Cardiac muscle cell (in vitro differentiated cells and primary cell): ENCODE measurements at regions not wholly inside any gene's neighbourhood (a gene's known extent, or its start where the extent isn't known, plus 50 kb on each side); places are given as distances from the start of the nearest gene placed in this dataset.

ENCODE experiments used
- DNase-seq, 2 donors: peaks; one replicate each; pipeline versions ENCODE4 v3.0.0 to v3.0.0-alpha.2; 2010 to 2017; ENCODE audit warnings: low read depth in 1 of 2, low spot score in 1 of 2
- H3K27ac ChIP-seq: fragments of 200-600 bp; sonication (generic); 2 replicates; pipeline ENCODE4 v1.5.1; 2016
- H3K27me3 ChIP-seq: fragments of 200-600 bp; sonication (generic); 2 replicates; pipeline ENCODE4 v1.6.0; 2016; ENCODE audit warnings: control low read depth
- H3K36me3 ChIP-seq: fragments of 200-600 bp; sonication (generic); 2 replicates; pipeline ENCODE4 v1.5.1; 2016; ENCODE audit warnings: control low read depth
- H3K4me1 ChIP-seq: fragments of 200-600 bp; sonication (generic); 2 replicates; pipeline ENCODE4 v1.8.1; 2017; ENCODE audit warnings: low read depth, mild to moderate bottlenecking, mixed run types
- H3K4me3 ChIP-seq: fragments of 200-600 bp; sonication (generic); 2 replicates; pipeline ENCODE4 v1.5.1; 2016; ENCODE audit warnings: mild to moderate bottlenecking
- H3K9me3 ChIP-seq: fragments of 200-600 bp; sonication (generic); 2 replicates; pipeline ENCODE4 v1.5.1; 2017; ENCODE audit warnings: low read depth, mild to moderate bottlenecking, control low read depth
- CTCF ChIP-seq: IDR thresholded peaks from 2 replicates; pipeline ENCODE4 v1.5.1; 2012; ENCODE audit warnings: low read depth, mild to moderate bottlenecking, low read length

GRCh38 chr17:13688716-13689115, 87.0 kb upstream of the HS3ST3A1 start:
- no peaks in the 10 kb centered on the region for H3K36me3 ChIP-seq
- no peak for DNase-seq
- no peaks in the 10 kb centered on the region for H3K27me3 ChIP-seq
- H3K4me3 ChIP-seq, result no peak overlapping the region
- H3K9me3 ChIP-seq, result no peaks in the 10 kb centered on the region
- no peaks in the 10 kb centered on the region for H3K4me1 ChIP-seq
- no peak overlapping the region for H3K27ac ChIP-seq
- TF ChIP-seq CTCF, result no peak

DNA sequence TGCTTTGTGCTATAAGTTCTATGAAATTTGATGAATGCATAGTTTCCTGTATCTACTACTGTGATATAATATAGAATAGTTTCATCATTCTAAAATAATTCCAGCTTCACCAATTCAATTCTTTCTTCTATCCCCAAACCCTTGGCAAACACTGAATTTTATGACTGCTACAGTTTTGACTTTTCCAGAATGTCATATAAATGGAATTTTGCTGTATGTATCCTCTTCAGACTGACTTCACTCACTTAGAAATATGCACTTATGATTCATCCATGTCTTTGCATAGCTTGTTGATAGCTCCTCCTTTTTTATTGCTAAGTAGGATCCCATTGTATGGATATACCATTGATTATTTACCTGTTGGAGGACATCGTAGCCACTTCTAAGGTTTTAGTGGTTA, 89.1 kb upstream of the HS3ST3A1 start:
- no peak for TF ChIP-seq CTCF
- DNase-seq, result no peak
- Histone ChIP-seq H3K27ac (no peak overlapping the region), H3K9me3 (no peaks in the 10 kb centered on the region), H3K36me3 (no peaks in the 10 kb centered on the region), H3K4me3 (no peak overlapping the region), H3K4me1 (no peaks in the 10 kb centered on the region), H3K27me3 (no peaks in the 10 kb centered on the region)

GRCh38 chr17:13694934-13695333, 93.2 kb upstream of the HS3ST3A1 start:
- no peaks in the 10 kb centered on the region for H3K4me1 ChIP-seq
- H3K4me3 ChIP-seq, result no peak overlapping the region
- no peak for TF ChIP-seq CTCF
- H3K9me3 ChIP-seq, result no peaks in the 10 kb centered on the region
- no peaks in the 10 kb centered on the region for H3K27me3 ChIP-seq
- no peaks in the 10 kb centered on the region for H3K36me3 ChIP-seq
- no peak overlapping the region for H3K27ac ChIP-seq
- no peak for DNase-seq

GRCh38 chr17:13698832-13699231, 97.1 kb upstream of the HS3ST3A1 start:
- H3K27ac ChIP-seq, result no peak overlapping the region
- H3K9me3 ChIP-seq, result no peaks in the 10 kb centered on the region
- no peak for TF ChIP-seq CTCF
- no peak overlapping the region for H3K4me3 ChIP-seq
- DNase-seq, result no peak
- no peaks in the 10 kb centered on the region for H3K36me3 ChIP-seq
- H3K4me1 ChIP-seq, result no peaks in the 10 kb centered on the region
- no peaks in the 10 kb centered on the region for H3K27me3 ChIP-seq

- H3K4me3 ChIP-seq, result no peak overlapping the region
- no peaks in the 10 kb centered on the region for H3K4me1 ChIP-seq
- H3K9me3 ChIP-seq, result no peaks in the 10 kb centered on the region
- no peaks in the 10 kb centered on the region for H3K36me3 ChIP-seq
- no peak for DNase-seq
- no peak for TF ChIP-seq CTCF
- no peak overlapping the region for H3K27ac ChIP-seq
- no peaks in the 10 kb centered on the region for H3K27me3 ChIP-seq
Measured at GRCh38 chr17:13699261-13699660, 97.5 kb upstream of the HS3ST3A1 start.

DNA sequence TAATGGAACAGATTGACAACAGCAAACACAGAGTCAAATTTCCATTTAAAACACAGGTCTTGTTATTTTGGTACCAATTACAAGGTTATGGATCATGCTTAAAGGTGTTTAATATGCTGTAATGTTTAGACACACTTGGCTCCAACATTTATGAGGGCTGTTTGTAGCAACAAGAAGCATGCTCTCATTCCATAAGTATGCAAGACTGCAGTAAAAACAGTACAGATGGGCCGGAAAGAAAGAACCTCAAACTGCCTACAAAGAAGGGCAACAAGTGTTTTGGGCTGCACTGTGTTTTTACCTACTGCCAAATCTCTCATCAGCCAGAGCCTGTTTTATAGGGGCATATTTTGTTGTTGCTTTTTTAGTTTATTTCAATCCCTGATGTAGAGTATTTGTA, 100.5 kb upstream of the HS3ST3A1 start:
- no peak for TF ChIP-seq CTCF
- H3K9me3 ChIP-seq, result no peaks in the 10 kb centered on the region
- no peaks in the 10 kb centered on the region for H3K4me1 ChIP-seq
- DNase-seq, result no peak
- no peaks in the 10 kb centered on the region for H3K36me3 ChIP-seq
- no peak overlapping the region for H3K27ac ChIP-seq
- H3K4me3 ChIP-seq, result no peak overlapping the region
- H3K27me3 ChIP-seq, result no peaks in the 10 kb centered on the region
